ENCODE measurements at regions not wholly inside any gene's neighbourhood (a gene's known extent, or its start where the extent isn't known, plus 50 kb on each side); places are given as distances from the start of the nearest gene placed in this dataset.

DNA sequence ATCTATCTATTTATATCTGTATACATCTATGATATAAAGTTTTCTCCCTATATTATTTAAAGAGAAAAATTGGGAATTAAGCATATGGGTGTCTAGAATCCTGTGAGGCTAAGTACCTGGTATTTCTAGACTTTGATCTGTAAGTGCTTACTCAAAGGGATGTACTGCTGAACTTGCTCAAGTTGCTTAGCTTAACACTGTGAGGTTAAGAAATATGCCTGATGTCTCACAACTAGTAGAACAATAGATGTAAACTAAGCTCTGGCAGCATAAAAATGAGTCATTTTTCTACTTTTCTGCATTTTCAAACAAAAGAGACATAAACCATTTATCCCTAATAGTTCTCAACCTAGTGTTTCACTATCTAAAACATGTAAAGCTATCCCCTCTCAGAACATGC lies 744.4 kb upstream of the ANO3 start:
- no peaks in the 10 kb centered on the region for H3K27me3 Mint-ChIP-seq (ENCODE audit: low read depth)
- no peaks in the 10 kb centered on the region for H3K36me3 Mint-ChIP-seq
- TF ChIP-seq, protein P1, sequence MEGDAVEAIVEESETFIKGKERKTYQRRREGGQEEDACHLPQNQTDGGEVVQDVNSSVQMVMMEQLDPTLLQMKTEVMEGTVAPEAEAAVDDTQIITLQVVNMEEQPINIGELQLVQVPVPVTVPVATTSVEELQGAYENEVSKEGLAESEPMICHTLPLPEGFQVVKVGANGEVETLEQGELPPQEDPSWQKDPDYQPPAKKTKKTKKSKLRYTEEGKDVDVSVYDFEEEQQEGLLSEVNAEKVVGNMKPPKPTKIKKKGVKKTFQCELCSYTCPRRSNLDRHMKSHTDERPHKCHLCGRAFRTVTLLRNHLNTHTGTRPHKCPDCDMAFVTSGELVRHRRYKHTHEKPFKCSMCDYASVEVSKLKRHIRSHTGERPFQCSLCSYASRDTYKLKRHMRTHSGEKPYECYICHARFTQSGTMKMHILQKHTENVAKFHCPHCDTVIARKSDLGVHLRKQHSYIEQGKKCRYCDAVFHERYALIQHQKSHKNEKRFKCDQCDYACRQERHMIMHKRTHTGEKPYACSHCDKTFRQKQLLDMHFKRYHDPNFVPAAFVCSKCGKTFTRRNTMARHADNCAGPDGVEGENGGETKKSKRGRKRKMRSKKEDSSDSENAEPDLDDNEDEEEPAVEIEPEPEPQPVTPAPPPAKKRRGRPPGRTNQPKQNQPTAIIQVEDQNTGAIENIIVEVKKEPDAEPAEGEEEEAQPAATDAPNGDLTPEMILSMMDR (IDR thresholded peaks at IDR 0.05; ENCODE audit: unreplicated experiment) = no peak
- H3K4me3 Mint-ChIP-seq = no peak overlapping the region
- H3K4me1 Mint-ChIP-seq = no peaks in the 10 kb centered on the region
- no peak for DNase-seq (ENCODE audit: low spot score in 2 of 2, unreplicated experiment in 2 of 2)
- H3K27ac Mint-ChIP-seq = no peak overlapping the region
- peaks cover 18% of the 10 kb centered on the region for H3K9me3 Mint-ChIP-seq

DNA sequence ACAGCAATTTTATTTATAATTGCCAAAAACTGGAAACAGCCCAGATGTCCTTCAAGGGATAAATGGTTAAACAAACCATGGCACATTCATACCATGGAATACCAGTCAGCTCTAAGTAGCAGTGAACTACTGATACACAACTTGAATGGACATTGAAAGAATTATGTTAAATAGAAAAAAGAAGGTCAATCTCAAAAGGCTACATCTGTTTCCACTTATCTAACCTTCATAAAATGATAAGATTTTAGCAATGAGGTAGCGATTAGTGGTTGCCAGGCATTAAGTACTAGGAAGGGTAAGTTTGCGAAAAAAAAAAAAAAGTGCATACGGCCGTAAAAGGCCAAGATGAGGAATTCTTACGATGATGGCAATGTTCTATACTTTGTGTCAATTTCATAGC lies 738.7 kb upstream of the ANO3 start:
- Mint-ChIP-seq H3K9me3 (peaks cover 18% of the 10 kb centered on the region), H3K27ac (no peak overlapping the region), H3K4me1 (peaks cover 5% of the 10 kb centered on the region), H3K36me3 (no peaks in the 10 kb centered on the region), H3K4me3 (no peak overlapping the region), H3K27me3 (ENCODE audit: low read depth) (no peaks in the 10 kb centered on the region)
- no peak for DNase-seq (ENCODE audit: low spot score in 2 of 2, unreplicated experiment in 2 of 2)
- TF ChIP-seq, protein P1 (IDR thresholded peaks at IDR 0.05; ENCODE audit: unreplicated experiment) = no peak

DNA sequence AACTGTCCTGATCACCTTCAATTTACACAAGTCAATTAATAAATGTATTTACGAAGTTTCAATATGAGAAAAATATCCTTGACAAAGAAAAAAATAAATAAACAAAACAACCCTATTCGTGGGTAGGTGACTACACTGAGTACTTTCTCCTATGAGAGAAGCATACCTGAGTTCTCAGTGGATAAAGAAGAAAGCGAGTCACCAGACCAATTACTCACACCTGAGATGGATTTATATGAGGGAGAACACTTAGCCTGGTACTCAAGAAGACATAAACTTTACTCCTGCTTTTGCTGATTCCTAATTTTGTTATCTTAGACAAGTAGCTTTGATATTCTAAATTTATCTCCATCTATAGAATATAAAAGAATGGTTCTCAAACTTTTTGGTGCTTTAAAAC lies 735.2 kb upstream of the ANO3 start:
- Mint-ChIP-seq H3K36me3 (no peaks in the 10 kb centered on the region), H3K27ac (no peak overlapping the region), H3K27me3 (ENCODE audit: low read depth) (no peaks in the 10 kb centered on the region), H3K9me3 (peaks cover 4% of the 10 kb centered on the region), H3K4me1 (peaks cover 5% of the 10 kb centered on the region), H3K4me3 (no peak overlapping the region)
- DNase-seq (ENCODE audit: low spot score in 2 of 2, unreplicated experiment in 2 of 2) = no peak
- TF ChIP-seq, protein P1 (IDR thresholded peaks at IDR 0.05; ENCODE audit: unreplicated experiment) = no peak

DNA sequence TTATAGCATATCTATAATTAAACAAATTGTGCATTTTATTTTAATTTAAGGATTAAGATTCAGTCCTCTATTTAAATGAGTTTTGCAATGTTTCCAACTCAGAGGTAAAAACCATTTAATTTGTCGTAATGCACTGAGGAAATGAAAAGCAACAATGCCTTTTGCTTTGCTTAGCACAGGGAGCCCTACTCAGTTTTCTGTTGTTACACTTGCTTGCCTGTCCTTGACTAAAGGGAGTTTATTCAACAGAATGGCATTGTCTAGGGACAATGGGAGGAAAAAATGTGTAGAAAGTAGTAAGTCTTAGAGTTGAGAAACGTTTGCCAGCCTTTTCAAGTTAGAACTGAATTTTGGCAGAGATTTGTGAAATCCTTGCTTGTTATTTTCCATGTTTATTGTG lies 734.2 kb upstream of the ANO3 start:
- no peak overlapping the region for H3K27ac Mint-ChIP-seq
- H3K9me3 Mint-ChIP-seq = no peaks in the 10 kb centered on the region
- no peaks in the 10 kb centered on the region for H3K36me3 Mint-ChIP-seq
- TF ChIP-seq, protein P1 (IDR thresholded peaks at IDR 0.05; ENCODE audit: unreplicated experiment) = no peak
- no peak for DNase-seq (ENCODE audit: low spot score in 2 of 2, unreplicated experiment in 2 of 2)
- H3K4me1 Mint-ChIP-seq = peaks cover 5% of the 10 kb centered on the region
- H3K27me3 Mint-ChIP-seq (ENCODE audit: low read depth) = no peaks in the 10 kb centered on the region
- H3K4me3 Mint-ChIP-seq = no peak overlapping the region

DNA sequence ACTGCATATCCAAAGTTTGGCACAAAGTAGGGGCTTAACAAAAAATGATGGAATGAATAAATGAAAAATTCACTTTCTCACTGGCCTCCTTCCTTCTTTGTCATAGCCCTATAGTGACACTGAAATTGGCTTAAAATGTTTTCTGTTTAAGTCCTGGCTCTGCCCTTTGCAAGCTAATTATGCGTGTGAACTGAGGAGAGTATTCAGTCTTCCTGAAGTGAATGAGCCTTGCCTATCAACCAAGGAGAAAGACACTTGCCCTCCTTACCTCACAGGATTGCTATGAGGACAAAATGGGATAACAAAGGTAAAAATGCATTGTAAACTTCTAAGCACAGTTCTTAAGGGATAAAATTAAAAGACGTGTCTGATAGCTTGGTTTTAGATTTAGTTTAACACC lies 729.8 kb upstream of the ANO3 start:
- TF ChIP-seq, protein P1 (IDR thresholded peaks at IDR 0.05; ENCODE audit: unreplicated experiment) = no peak
- no peaks in the 10 kb centered on the region for H3K27me3 Mint-ChIP-seq (ENCODE audit: low read depth)
- H3K36me3 Mint-ChIP-seq = no peaks in the 10 kb centered on the region
- H3K4me3 Mint-ChIP-seq = no peak overlapping the region
- no peaks in the 10 kb centered on the region for H3K4me1 Mint-ChIP-seq
- no peak for DNase-seq (ENCODE audit: low spot score in 2 of 2, unreplicated experiment in 2 of 2)
- H3K27ac Mint-ChIP-seq = no peak overlapping the region
- H3K9me3 Mint-ChIP-seq = peaks cover 32% of the 10 kb centered on the region

DNA sequence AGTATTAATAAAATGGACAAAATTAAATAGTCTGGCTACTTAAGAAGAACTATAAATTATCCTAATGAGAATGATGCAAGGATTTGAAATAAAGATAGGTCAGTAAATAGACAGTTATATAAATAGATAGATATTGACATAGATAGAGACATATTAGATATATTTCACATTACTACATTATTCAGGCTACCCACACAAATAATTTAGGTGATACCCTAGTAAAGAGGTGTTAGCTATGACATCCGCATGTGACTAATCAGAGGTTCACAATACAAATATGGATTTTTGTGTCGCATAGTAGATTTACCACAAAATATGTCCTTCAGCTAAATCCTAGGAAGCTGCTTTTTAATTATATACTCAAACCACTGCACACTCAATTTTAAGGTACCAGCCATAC lies 729.0 kb upstream of the ANO3 start:
- Mint-ChIP-seq H3K9me3 (peaks cover 40% of the 10 kb centered on the region), H3K27ac (no peak overlapping the region), H3K4me3 (no peak overlapping the region), H3K36me3 (no peaks in the 10 kb centered on the region), H3K4me1 (no peaks in the 10 kb centered on the region), H3K27me3 (ENCODE audit: low read depth) (no peaks in the 10 kb centered on the region)
- TF ChIP-seq, protein P1 (IDR thresholded peaks at IDR 0.05; ENCODE audit: unreplicated experiment) = no peak
- no peak for DNase-seq (ENCODE audit: low spot score in 2 of 2, unreplicated experiment in 2 of 2)
